Activated naive CD4-positive, alpha-beta T cell treated with anti-CD3 and anti-CD28 coated beads for 36 hours (primary cell): ENCODE measurements at regions not wholly inside any gene's neighbourhood (a gene's known extent, or its start where the extent isn't known, plus 50 kb on each side); places are given as distances from the start of the nearest gene placed in this dataset.

Experiments
- CTCF ChIA-PET: fragments of 350-600 bp; sonication (Branson Sonifier 250); formaldehyde crosslinking; loops from one replicate; lab custom pipeline; 2021; ENCODE audit warnings: antibody characterized with exemption; lab: Charles Lee
- DNase-seq: peaks from one replicate; pipeline ENCODE4 v3.0.0-alpha.2; 2020
- H3K27ac Mint-ChIP-seq: one replicate; pipeline ENCODE4 v1.8.0; 2021; ENCODE audit warnings: mild to moderate bottlenecking, mixed read lengths
- H3K27me3 Mint-ChIP-seq: one replicate; pipeline ENCODE4 v1.8.0; 2021; ENCODE audit warnings: low read depth, mixed read lengths
- H3K36me3 Mint-ChIP-seq: one replicate; pipeline ENCODE4 v1.8.0; 2021; ENCODE audit warnings: low read depth, mixed read lengths
- H3K4me1 Mint-ChIP-seq: one replicate; pipeline ENCODE4 v1.8.0; 2021; ENCODE audit warnings: low read depth, mixed read lengths
- H3K4me3 Mint-ChIP-seq: one replicate; pipeline ENCODE4 v1.8.0; 2021; ENCODE audit warnings: mild to moderate bottlenecking, moderate library complexity, mixed read lengths
- H3K9me3 Mint-ChIP-seq: one replicate; pipeline ENCODE4 v1.8.0; 2021; ENCODE audit warnings: mixed read lengths
- intact Hi-C: fragments of 100-400 bp; cut with micrococcal nuclease; formaldehyde crosslinking; loops from one replicate; pipeline ENCODE4 v1.15.1; 2023

DNA sequence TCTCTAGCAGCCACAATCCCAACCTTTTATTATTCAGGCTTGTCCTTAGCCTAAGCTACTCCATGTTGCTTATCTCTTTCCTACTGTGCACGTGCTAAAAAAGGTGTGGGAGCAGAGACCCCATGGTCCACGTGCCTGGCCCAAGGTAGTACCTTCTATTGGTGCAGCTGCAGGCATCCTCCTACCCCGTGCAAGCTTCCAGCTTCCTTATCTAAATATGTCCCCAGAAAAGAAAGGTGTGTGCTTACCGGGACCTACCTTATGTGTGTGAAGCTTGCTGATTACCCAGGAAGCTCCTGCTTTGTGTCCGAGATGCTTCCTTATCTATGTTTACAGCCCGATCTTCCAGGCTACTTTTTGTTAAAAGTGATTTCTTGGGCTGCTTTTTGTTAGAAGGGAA, 2382.4 kb downstream of the PCDH9 start:
- no peak for DNase-seq
- CTCF ChIA-PET: no interaction called here
- Mint-ChIP-seq H3K36me3 (no peaks in the 10 kb centered on the region), H3K4me1 (no peaks in the 10 kb centered on the region), H3K27ac (no peak overlapping the region), H3K9me3 (no peaks in the 10 kb centered on the region), H3K27me3 (no peaks in the 10 kb centered on the region), H3K4me3 (no peak overlapping the region)
- intact Hi-C loops: no loop called here

DNA sequence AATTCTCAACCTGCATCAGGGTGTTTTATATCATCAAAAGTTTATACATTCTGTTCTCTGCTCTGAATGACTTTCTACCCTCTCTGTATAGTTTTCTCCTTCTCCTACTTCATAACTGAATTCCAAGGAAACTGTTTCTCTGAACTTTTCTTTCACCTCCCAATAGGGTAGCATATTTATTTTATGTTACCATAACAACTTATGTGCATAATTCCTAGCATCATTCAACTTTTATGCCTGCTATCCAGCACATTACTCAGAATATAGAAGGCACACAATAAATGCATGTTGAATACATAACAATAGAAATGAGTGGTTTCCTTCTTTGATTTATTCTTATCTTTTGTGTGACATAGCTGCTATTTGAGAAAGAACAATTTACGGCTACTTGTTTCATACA, 2385.0 kb downstream of the PCDH9 start:
- Mint-ChIP-seq H3K4me3 (no peak overlapping the region), H3K9me3 (peaks cover 3% of the 10 kb centered on the region), H3K36me3 (no peaks in the 10 kb centered on the region), H3K27ac (no peak overlapping the region), H3K4me1 (no peaks in the 10 kb centered on the region), H3K27me3 (no peaks in the 10 kb centered on the region)
- intact Hi-C loops: no loop called here
- CTCF ChIA-PET: no interaction called here
- no peak for DNase-seq

DNA sequence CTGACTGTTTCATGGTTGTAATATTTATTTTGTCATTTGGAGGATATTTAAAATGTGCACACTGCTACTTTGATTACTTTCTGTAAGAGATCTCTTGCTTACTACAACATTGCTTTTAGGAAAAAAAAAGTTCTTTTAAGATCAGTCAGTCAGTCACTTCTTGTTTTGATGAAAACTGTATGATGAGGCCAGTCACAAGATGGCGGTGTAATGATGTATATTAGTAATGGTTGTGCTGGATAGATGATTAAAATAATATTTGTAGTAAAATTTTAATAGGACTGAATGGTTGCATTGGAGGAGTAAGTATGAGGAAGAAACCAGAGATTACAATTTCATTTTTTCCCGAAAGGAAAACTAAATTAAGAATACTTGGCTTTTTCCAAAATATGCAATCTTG, 2411.1 kb downstream of the PCDH9 start:
- H3K4me3 Mint-ChIP-seq: no peak overlapping the region
- H3K27me3 Mint-ChIP-seq: no peaks in the 10 kb centered on the region
- peaks cover 10% of the 10 kb centered on the region for H3K9me3 Mint-ChIP-seq
- intact Hi-C loops: no loop called here
- no peak overlapping the region for H3K27ac Mint-ChIP-seq
- no peak for DNase-seq
- H3K36me3 Mint-ChIP-seq: no peaks in the 10 kb centered on the region
- CTCF ChIA-PET: no interaction called here
- no peaks in the 10 kb centered on the region for H3K4me1 Mint-ChIP-seq

DNA sequence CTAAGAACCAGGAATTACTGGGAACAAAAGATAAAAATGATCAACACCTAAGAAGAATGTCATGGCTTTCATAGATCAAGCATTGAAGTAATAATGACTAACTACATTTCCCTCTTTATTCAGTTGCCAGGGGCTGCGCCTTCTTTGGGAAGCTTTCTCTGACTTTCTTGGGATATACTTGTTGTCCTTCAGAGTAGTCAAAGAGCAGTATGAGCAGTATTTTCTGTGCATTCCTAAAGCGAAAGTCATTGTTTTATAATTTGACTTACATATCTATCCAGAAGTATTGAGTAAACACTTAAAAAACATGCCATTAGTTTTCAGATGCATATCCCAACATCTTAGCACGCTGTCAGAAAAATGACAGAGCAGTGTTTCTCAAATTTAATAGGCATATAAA, 2412.4 kb downstream of the PCDH9 start:
- H3K27ac Mint-ChIP-seq: no peak overlapping the region

DNA sequence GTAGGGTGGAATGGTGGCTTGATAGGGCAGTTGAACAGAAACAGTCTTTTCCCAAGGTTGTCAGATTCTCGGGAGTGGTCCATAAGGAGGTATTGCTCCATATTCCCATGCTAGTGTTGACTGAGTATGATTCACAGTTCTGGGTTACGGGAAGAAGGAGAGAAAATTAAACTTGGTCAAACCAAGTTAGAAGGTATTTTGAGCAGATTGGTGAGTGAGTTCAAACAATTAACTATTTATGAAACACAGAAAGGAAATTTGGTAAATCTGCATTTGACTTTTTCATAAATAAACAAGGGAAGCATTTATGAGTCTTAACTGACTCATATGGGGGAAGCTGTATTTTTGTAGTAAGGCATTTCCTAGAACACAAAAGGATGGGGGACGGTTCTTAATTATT, 2419.4 kb downstream of the PCDH9 start:
- CTCF ChIA-PET: no interaction called here
- H3K4me3 Mint-ChIP-seq: no peak overlapping the region
- peaks cover 11% of the 10 kb centered on the region for H3K9me3 Mint-ChIP-seq
- no peak for DNase-seq
- no peak overlapping the region for H3K27ac Mint-ChIP-seq
- intact Hi-C loops: no loop called here
- no peaks in the 10 kb centered on the region for H3K27me3 Mint-ChIP-seq
- H3K4me1 Mint-ChIP-seq: no peaks in the 10 kb centered on the region
- no peaks in the 10 kb centered on the region for H3K36me3 Mint-ChIP-seq

More for the DNA sequence above, 2412.4 kb downstream of the PCDH9 start:
- no peak for DNase-seq
- Mint-ChIP-seq H3K9me3 (peaks cover 9% of the 10 kb centered on the region), H3K36me3 (no peaks in the 10 kb centered on the region), H3K4me1 (no peaks in the 10 kb centered on the region), H3K4me3 (no peak overlapping the region), H3K27me3 (no peaks in the 10 kb centered on the region)
- CTCF ChIA-PET: no interaction called here
- intact Hi-C loops: no loop called here

DNA sequence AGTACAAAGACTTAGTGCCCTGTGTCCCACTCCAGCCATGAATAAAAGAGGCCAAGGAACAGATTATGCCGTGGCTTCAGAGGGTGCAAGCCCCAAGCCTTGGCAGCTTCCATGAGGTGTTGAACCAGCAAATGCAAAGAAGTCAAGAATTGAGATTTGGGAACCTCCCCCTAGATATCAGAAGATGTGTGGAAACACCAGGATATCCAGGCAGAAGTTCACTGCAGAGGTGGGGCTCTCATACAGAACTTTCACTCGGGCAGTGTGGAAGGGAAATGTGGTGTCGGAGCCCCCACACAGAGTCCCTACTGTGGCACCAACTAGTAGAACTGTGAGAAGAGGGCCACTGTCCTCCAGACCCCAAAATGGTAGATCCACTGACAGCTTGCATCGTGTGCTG, 2421.4 kb downstream of the PCDH9 start:
- Mint-ChIP-seq H3K4me3 (no peak overlapping the region), H3K27ac (no peak overlapping the region), H3K36me3 (no peaks in the 10 kb centered on the region), H3K9me3 (peaks cover 11% of the 10 kb centered on the region), H3K27me3 (no peaks in the 10 kb centered on the region), H3K4me1 (no peaks in the 10 kb centered on the region)
- intact Hi-C loops: no loop called here
- CTCF ChIA-PET: no interaction called here
- no peak for DNase-seq

DNA sequence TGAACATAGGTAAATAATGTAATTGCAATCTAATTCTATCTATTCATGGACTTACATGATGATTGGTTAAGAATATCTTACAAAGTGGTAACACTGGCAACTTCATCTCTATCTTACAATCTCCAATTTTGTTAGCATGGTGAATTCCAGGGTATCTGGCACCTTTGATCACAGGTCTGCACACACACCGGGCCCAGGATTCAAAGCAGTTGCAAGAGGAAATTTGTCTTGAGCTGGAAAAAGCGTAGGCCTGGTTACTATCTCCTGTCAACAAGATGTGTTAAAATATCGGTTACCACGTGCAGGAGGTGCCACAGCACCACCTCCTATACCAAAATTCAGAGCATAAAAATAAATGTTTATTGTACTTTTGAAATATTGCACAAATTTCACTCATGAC, 2428.4 kb downstream of the PCDH9 start:
- H3K9me3 Mint-ChIP-seq: peaks cover 2% of the 10 kb centered on the region
- CTCF ChIA-PET: no interaction called here
- intact Hi-C loops: no loop called here

DNA sequence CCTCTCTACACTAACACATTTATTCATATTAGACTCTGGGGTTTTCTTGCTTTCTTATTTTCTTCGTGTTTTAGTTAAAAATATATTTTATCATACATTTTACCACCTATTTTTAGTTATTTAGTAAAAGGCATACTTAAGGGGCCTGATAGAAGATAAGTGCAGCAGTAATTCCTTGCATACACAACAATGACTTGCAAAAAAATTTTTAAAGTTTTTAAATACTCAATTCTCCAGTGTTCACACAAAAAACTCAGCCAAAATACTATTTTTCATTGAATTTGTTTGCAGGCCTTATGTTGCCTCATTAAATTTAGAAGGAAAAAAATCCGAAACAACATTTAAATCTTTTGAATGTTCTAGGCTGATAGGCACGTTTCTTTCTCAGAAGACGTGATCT, 2431.7 kb downstream of the PCDH9 start:
- no peak overlapping the region for H3K4me3 Mint-ChIP-seq
- H3K9me3 Mint-ChIP-seq: peaks cover 2% of the 10 kb centered on the region
- intact Hi-C loops: no loop called here
- H3K4me1 Mint-ChIP-seq: no peaks in the 10 kb centered on the region
- no peak for DNase-seq
- H3K27ac Mint-ChIP-seq: no peak overlapping the region
- CTCF ChIA-PET: no interaction called here
- H3K27me3 Mint-ChIP-seq: no peaks in the 10 kb centered on the region
- no peaks in the 10 kb centered on the region for H3K36me3 Mint-ChIP-seq

More for the DNA sequence above, 2428.4 kb downstream of the PCDH9 start:
- Mint-ChIP-seq H3K4me1 (no peaks in the 10 kb centered on the region), H3K27ac (no peak overlapping the region), H3K36me3 (no peaks in the 10 kb centered on the region), H3K4me3 (no peak overlapping the region), H3K27me3 (no peaks in the 10 kb centered on the region)
- DNase-seq: no peak

DNA sequence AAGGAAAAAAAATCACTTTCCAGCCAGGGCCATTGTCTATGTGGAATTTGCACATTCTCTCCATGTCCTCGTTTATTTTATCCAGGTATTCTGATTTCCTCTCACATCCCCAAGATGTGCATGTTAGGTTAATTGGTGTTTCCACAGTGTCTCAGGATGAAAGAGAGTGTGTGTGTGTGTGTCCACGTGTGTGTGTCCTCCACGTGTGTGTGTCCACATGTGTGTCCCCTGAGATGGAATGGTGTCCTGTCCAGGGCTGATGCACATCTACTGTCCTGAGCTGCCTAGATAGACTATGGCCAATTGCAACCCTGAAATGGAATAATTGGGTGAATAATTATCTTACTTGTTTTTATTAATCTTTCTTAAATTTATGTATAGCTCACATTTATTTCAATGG, 2436.5 kb downstream of the PCDH9 start:
- no peaks in the 10 kb centered on the region for H3K36me3 Mint-ChIP-seq
- CTCF ChIA-PET: no interaction called here
- H3K27me3 Mint-ChIP-seq: no peaks in the 10 kb centered on the region
- H3K9me3 Mint-ChIP-seq: peaks cover 16% of the 10 kb centered on the region
- no peak overlapping the region for H3K4me3 Mint-ChIP-seq
- DNase-seq: no peak
- H3K4me1 Mint-ChIP-seq: no peaks in the 10 kb centered on the region
- intact Hi-C loops: no loop called here
- H3K27ac Mint-ChIP-seq: no peak overlapping the region

DNA sequence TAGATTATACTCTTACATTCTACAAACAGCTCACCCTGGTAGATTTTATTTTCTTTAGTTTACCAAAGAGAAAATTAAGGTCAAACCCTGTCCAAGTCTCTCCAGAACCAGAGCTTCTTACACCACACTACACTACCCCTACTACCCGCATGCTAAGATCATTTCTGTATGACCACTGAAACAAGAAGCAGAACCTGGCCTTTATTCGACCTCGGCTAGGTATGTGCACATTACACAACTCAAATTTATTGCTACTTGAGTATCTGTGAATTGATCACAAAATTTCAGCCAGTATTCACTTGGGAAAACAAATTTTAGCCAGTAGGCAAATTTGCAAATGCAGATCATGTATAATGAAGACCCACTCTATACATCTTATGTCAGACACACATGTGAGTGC, 2437.0 kb downstream of the PCDH9 start:
- peaks cover 16% of the 10 kb centered on the region for H3K9me3 Mint-ChIP-seq
- intact Hi-C loops: no loop called here
- CTCF ChIA-PET: no interaction called here

DNA sequence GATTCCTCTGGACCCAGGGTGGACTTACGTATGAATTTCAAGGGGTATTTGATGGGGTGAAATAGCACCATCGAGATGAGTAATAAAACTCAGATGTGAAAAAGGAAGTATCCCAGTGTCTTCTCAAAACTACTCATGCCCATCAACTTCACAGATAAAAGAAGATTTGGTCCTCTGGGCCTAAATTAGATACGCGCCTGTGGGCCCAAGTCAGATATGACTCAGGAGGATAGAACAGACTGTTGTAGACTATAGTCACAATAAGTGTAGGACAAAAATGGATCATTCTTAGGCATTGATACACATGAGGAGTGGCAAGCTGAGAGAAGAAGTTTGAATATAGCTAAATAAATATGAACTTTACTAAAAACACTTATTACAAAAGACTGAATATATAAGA, 2438.8 kb downstream of the PCDH9 start:
- CTCF ChIA-PET: no interaction called here
- Mint-ChIP-seq H3K27ac (no peak overlapping the region), H3K4me1 (no peaks in the 10 kb centered on the region), H3K4me3 (no peak overlapping the region), H3K36me3 (no peaks in the 10 kb centered on the region), H3K9me3 (peaks cover 19% of the 10 kb centered on the region), H3K27me3 (no peaks in the 10 kb centered on the region)
- no peak for DNase-seq
- intact Hi-C loops: no loop called here

More for the DNA sequence above, 2437.0 kb downstream of the PCDH9 start:
- Mint-ChIP-seq H3K27ac (no peak overlapping the region), H3K4me3 (no peak overlapping the region), H3K36me3 (no peaks in the 10 kb centered on the region), H3K4me1 (no peaks in the 10 kb centered on the region), H3K27me3 (no peaks in the 10 kb centered on the region)
- DNase-seq: no peak

DNA sequence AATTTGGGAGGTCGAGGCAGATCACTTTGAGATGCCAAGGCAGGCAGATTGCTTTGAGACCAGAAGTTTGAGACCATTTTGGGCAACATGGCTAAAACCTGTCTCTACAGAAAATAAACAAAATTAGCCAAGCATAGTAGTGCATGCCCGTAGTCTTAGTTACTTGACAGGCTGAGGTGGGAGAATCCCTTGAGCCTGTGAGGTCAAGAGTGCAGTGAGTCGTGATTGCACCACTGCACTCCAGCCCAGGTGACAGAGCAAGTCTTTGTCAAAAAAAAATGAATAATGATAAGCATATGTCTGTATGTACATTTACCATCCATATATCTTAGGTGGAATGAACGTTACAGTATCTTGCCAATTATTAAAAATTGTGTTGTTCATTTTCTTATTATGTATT, 2447.7 kb downstream of the PCDH9 start:
- no peak for DNase-seq
- intact Hi-C loops: no loop called here
- Mint-ChIP-seq H3K27me3 (no peaks in the 10 kb centered on the region), H3K9me3 (peaks cover 6% of the 10 kb centered on the region), H3K27ac (no peak overlapping the region), H3K36me3 (no peaks in the 10 kb centered on the region), H3K4me3 (no peak overlapping the region), H3K4me1 (no peaks in the 10 kb centered on the region)
- CTCF ChIA-PET: no interaction called here

DNA sequence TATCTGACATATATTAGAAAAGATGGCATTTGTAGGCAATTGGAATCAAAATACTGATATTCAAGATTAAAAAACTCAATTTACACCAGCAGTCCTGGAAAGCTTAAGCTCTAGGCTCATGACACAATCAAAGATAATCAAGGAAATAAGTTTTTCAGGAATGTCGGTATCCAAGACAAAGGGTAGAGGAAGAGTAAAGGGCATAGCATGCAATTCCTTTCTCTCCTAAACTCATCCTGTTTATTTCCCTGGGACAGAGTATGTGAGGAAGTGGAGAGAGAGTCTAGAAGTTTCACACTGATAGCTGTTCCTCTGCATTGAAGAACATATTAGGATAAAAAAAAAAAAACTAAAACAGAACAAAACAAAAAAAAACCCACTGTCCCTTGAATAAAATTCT, 2452.1 kb downstream of the PCDH9 start:
- no peaks in the 10 kb centered on the region for H3K27me3 Mint-ChIP-seq
- CTCF ChIA-PET: no interaction called here
- H3K4me3 Mint-ChIP-seq: no peak overlapping the region
- no peaks in the 10 kb centered on the region for H3K36me3 Mint-ChIP-seq
- intact Hi-C loops: no loop called here
- no peaks in the 10 kb centered on the region for H3K4me1 Mint-ChIP-seq
- H3K27ac Mint-ChIP-seq: no peak overlapping the region
- peaks cover 6% of the 10 kb centered on the region for H3K9me3 Mint-ChIP-seq
- no peak for DNase-seq

DNA sequence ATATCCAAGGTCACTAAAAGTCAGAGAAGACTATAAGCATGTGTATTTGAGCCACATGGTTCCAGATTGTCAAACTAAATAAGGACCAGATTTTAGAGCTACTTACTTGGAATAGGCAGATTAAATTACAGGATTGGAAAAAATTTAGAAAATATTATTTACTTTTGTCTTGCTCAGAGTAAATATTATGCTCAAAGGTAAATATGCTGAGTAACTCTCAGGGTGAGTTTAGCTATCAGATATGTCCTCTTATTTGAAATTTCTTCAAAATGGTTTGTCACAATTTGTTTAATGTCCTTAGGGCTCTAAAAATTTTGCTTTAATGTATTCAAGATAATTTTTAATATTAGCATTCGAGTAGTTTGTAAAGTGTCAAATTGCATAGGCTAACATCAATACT, 2455.2 kb downstream of the PCDH9 start:
- Mint-ChIP-seq H3K4me3 (no peak overlapping the region), H3K9me3 (peaks cover 11% of the 10 kb centered on the region), H3K27me3 (no peaks in the 10 kb centered on the region), H3K36me3 (no peaks in the 10 kb centered on the region), H3K4me1 (no peaks in the 10 kb centered on the region), H3K27ac (no peak overlapping the region)
- intact Hi-C loops: no loop called here
- no peak for DNase-seq
- CTCF ChIA-PET: interaction anchor here (0.7 kb wide), 1 partner anchor 51 kb away, joined by 4 read pairs; no protein-coding TSS in a partner anchor
